Colonic mucosa (tissue), 4 donors: ENCODE measurements at regions not wholly inside any gene's neighbourhood (a gene's known extent, or its start where the extent isn't known, plus 50 kb on each side); places are given as distances from the start of the nearest gene placed in this dataset.

Source experiments
- DNase-seq: peaks from one replicate; pipeline ENCODE4 v3.0.0-alpha.2; 2020
- H3K27ac ChIP-seq: fragments of 200-600 bp; one replicate; pipeline ENCODE4 v1.8.0; 2021
- H3K27me3 ChIP-seq: fragments of 200-600 bp; one replicate; pipeline ENCODE4 v1.8.0; 2021
- H3K36me3 ChIP-seq: fragments of 200-600 bp; one replicate; pipeline ENCODE4 v1.8.0; 2021
- H3K4me1 ChIP-seq: fragments of 200-600 bp; one replicate; pipeline ENCODE4 v1.8.0; 2021; ENCODE audit warnings: mild to moderate bottlenecking
- H3K4me3 ChIP-seq: fragments of 200-600 bp; one replicate; pipeline ENCODE4 v1.8.0; 2021
- H3K9ac ChIP-seq, 2 donors: one replicate each; pipeline ENCODE4 v1.7.0; 2013; ENCODE audit warnings: control low read depth in 2 of 2, low read depth in 2 of 2, low read length in 2 of 2
- H3K9me3 ChIP-seq: fragments of 200-600 bp; one replicate; pipeline ENCODE4 v1.8.0; 2021
- intact Hi-C: fragments of 100-400 bp; cut with DNase I; formaldehyde crosslinking; loops from one replicate; pipeline ENCODE4 v1.14.1; 2022
- TF ChIP-seq, protein P1 (sequence below): fragments of 200-600 bp; IDR thresholded peaks from one replicate; pipeline ENCODE4 v1.8.0; 2022; ENCODE audit warnings: antibody characterized with exemption, mild to moderate bottlenecking
- donor health status: healthy.
- donor health status: DM: no; HTN: no; CAD: no.
- donor health status: DM: no; HTN: no; CAD: no.

DNA sequence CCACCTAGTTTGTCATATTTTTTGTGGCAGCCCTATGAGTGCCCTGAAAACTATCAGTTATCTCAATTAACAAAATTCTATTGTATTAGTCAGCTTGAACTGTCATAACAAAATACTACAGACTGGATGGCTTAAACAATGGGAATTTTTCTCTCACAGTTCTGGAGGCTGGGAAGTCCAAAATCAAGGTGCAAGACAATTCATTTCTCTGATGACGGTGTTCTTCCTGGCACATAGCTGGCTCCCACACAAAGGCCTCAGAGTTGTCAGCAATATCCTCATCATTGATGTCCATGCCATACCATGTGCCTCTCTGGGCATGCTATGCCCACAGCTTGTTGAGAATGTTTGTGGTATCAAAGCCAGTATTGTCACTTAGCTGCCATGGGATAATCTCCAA lies 691.9 kb downstream of the NR2F1-AS1 start:
- H3K36me3 ChIP-seq, result no peaks in the 10 kb centered on the region
- no peaks in the 10 kb centered on the region for H3K4me1 ChIP-seq
- no peak for DNase-seq
- intact Hi-C loops, result no loop called here
- no peak overlapping the region for H3K9ac ChIP-seq
- TF ChIP-seq, protein P1, sequence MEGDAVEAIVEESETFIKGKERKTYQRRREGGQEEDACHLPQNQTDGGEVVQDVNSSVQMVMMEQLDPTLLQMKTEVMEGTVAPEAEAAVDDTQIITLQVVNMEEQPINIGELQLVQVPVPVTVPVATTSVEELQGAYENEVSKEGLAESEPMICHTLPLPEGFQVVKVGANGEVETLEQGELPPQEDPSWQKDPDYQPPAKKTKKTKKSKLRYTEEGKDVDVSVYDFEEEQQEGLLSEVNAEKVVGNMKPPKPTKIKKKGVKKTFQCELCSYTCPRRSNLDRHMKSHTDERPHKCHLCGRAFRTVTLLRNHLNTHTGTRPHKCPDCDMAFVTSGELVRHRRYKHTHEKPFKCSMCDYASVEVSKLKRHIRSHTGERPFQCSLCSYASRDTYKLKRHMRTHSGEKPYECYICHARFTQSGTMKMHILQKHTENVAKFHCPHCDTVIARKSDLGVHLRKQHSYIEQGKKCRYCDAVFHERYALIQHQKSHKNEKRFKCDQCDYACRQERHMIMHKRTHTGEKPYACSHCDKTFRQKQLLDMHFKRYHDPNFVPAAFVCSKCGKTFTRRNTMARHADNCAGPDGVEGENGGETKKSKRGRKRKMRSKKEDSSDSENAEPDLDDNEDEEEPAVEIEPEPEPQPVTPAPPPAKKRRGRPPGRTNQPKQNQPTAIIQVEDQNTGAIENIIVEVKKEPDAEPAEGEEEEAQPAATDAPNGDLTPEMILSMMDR, result no peak
- H3K27me3 ChIP-seq, result no peaks in the 10 kb centered on the region
- no peaks in the 10 kb centered on the region for H3K9me3 ChIP-seq
- H3K4me3 ChIP-seq, result no peak overlapping the region
- no peak overlapping the region for H3K27ac ChIP-seq

DNA sequence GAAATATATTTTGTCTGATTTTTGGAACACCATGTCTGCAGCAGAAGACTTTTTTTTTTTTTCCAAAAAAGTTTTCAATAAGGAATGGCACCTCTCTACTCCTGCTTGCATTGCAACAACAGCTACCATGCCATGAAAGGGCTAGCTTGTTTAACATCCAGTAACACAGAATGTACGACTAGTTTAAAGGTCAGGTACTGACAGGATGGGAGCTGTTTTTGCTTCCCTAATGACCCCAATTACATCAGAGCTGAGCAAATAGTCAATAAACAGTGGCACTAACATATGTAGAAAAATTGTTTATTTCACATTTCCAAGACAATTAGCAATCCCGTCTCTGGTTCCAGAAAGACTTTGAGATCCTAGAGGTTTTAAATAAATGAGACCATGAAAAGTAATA lies 693.8 kb downstream of the NR2F1-AS1 start:
- Histone ChIP-seq H3K36me3 (no peaks in the 10 kb centered on the region), H3K9me3 (no peaks in the 10 kb centered on the region), H3K4me1 (no peaks in the 10 kb centered on the region), H3K27me3 (no peaks in the 10 kb centered on the region), H3K4me3 (no peak overlapping the region), H3K9ac (no peak overlapping the region), H3K27ac (no peak overlapping the region)
- intact Hi-C loops, result no loop called here
- TF ChIP-seq, protein P1, result no peak
- no peak for DNase-seq

DNA sequence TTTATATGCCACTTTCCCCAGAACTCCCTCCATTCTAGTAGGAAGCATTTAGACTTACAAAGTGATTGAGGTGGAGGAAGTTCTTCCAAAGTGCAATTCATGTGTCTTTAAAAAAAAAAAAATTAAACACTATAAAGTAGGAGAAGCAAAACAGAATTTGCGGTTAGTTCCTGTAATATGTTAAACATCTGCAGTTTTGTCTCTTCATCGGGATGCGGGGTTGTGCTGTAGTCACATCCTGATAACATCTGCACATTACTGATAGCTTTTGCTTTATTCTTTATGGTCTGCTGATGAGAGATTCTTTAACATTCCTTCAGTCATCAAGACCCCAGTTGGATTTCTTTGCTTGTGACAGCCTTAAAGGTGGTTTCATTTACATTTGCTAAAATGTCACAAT lies 694.3 kb downstream of the NR2F1-AS1 start:
- Histone ChIP-seq H3K4me3 (no peak overlapping the region), H3K27me3 (no peaks in the 10 kb centered on the region), H3K36me3 (no peaks in the 10 kb centered on the region), H3K9ac (no peak overlapping the region), H3K9me3 (no peaks in the 10 kb centered on the region), H3K4me1 (no peaks in the 10 kb centered on the region), H3K27ac (no peak overlapping the region)
- intact Hi-C loops, result no loop called here
- DNase-seq, result no peak
- TF ChIP-seq, protein P1, result no peak

DNA sequence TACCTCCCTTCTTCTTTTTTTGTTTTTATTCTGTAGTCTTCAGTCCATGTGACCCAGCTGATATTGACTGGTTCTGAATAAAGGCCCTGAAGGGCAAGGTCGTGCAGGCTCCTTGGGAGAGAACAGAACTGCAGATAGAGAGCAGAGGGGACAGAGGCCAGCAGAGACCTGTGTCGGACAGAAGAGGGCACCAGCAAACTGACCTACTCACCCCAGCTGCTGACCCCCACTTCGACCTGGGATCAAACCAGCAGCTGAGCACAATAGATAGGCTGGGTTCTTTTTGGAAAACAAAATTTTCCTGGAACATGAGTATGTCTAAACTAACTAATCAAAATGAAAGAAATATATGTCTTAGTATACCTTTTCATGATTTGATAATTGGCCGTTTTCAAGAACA lies 695.1 kb downstream of the NR2F1-AS1 start:
- H3K36me3 ChIP-seq, result no peaks in the 10 kb centered on the region
- no peak for DNase-seq
- H3K9ac ChIP-seq, result no peak overlapping the region
- H3K27ac ChIP-seq, result no peak overlapping the region
- intact Hi-C loops, result no loop called here
- H3K4me3 ChIP-seq, result no peak overlapping the region
- no peaks in the 10 kb centered on the region for H3K4me1 ChIP-seq
- H3K27me3 ChIP-seq, result no peaks in the 10 kb centered on the region
- no peaks in the 10 kb centered on the region for H3K9me3 ChIP-seq
- TF ChIP-seq, protein P1, result no peak

DNA sequence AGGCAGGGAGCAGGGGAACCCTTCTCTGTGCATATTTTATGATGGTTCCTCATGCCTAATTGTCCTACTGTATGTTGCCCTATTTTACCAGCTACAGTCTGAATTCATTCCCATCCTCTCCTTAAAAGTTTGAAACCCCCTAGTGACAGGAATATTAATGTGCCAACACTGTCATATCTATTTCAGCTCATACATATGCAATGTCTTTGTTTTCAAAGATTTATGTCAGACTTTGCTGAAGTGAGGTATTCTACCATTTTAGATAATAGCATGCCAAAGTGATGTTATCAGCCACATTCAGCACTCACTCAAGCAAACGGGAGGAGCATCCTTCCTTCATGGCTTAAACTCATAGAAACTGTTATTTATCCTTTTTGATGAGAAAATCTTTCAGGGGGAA lies 696.5 kb downstream of the NR2F1-AS1 start:
- intact Hi-C loops, result no loop called here

More for the DNA sequence above, 696.5 kb downstream of the NR2F1-AS1 start:
- H3K4me1 ChIP-seq, result no peaks in the 10 kb centered on the region
- no peaks in the 10 kb centered on the region for H3K36me3 ChIP-seq
- no peak overlapping the region for H3K4me3 ChIP-seq
- H3K9ac ChIP-seq, result no peak overlapping the region
- H3K27me3 ChIP-seq, result no peaks in the 10 kb centered on the region
- H3K27ac ChIP-seq, result no peak overlapping the region
- no peaks in the 10 kb centered on the region for H3K9me3 ChIP-seq
- TF ChIP-seq, protein P1, result no peak
- no peak for DNase-seq
